Endodermal cell (in vitro differentiated cells): ENCODE measurements at regions not wholly inside any gene's neighbourhood (a gene's known extent, or its start where the extent isn't known, plus 50 kb on each side); places are given as distances from the start of the nearest gene placed in this dataset.

ENCODE experiments used
- DNase-seq: peaks from one replicate; pipeline ENCODE4 v3.0.0-alpha.2; 2017
- H3K27ac ChIP-seq: 2 replicates; pipeline ENCODE4 v1.5.1; 2013; ENCODE audit warnings: mild to moderate bottlenecking, low read depth, low read length, moderate library complexity
- H3K27me3 ChIP-seq: 2 replicates; pipeline ENCODE4 v1.6.1; 2013; ENCODE audit warnings: mild to moderate bottlenecking, low read length, moderate library complexity; ENCODE audit not compliant: insufficient read depth, control insufficient read depth, poor library complexity, severe bottlenecking
- H3K36me3 ChIP-seq: 2 replicates; pipeline ENCODE4 v1.7.0; 2013; ENCODE audit warnings: mild to moderate bottlenecking, low read length, moderate library complexity; ENCODE audit not compliant: control insufficient read depth, insufficient read depth
- H3K4me1 ChIP-seq: one replicate; pipeline ENCODE4 v1.7.0; 2013; ENCODE audit warnings: low read length; ENCODE audit not compliant: control insufficient read depth, insufficient read depth
- H3K4me3 ChIP-seq: 2 replicates; pipeline ENCODE4 v1.5.1; 2013; ENCODE audit warnings: mild to moderate bottlenecking, low read length, moderate library complexity
- H3K9ac ChIP-seq: 2 replicates; pipeline ENCODE4 v1.6.1; 2013; ENCODE audit warnings: mild to moderate bottlenecking, low read length, moderate library complexity; ENCODE audit not compliant: poor library complexity, severe bottlenecking; ENCODE audit errors: extremely low read depth
- H3K9me3 ChIP-seq: 2 replicates; pipeline ENCODE4 v1.6.1; 2013; ENCODE audit warnings: mild to moderate bottlenecking, low read length, moderate library complexity; ENCODE audit not compliant: control insufficient read depth
- H3K27ac Mint-ChIP-seq: 2 replicates; pipeline ENCODE4 v1.8.0; 2020; ENCODE audit warnings: mixed read lengths
- H3K27me3 Mint-ChIP-seq: 2 replicates; pipeline ENCODE4 v1.8.0; 2021; ENCODE audit warnings: mild to moderate bottlenecking, mixed read lengths; ENCODE audit not compliant: insufficient read depth
- H3K36me3 Mint-ChIP-seq: 2 replicates; pipeline ENCODE4 v1.8.0; 2020; ENCODE audit warnings: low read depth, mixed read lengths
- H3K4me1 Mint-ChIP-seq: 2 replicates; pipeline ENCODE4 v1.8.0; 2020; ENCODE audit warnings: mixed read lengths
- H3K4me3 Mint-ChIP-seq: 2 replicates; pipeline ENCODE4 v1.8.0; 2020; ENCODE audit warnings: mild to moderate bottlenecking, moderate library complexity, mixed read lengths
- H3K9me3 Mint-ChIP-seq: 2 replicates; pipeline ENCODE4 v1.8.0; 2020; ENCODE audit warnings: mild to moderate bottlenecking, mixed read lengths
- WGBS, 2 experiments: methylation state at CpG; one replicate each; pipeline versions ENCODE4 v1.1.5 to v1.1.7; 2013; ENCODE audit warnings: missing lambda C conversion rate in 2 of 2, mixed read lengths in 1 of 2; ENCODE audit not compliant: insufficient coverage in 1 of 2, insufficient read length in 1 of 2; 5-methylcytosine and 5-hydroxymethylcytosine counted together
- TF ChIP-seq, protein P1 (sequence below): fragments of 200-600 bp; sonication (generic); conservative IDR thresholded peaks from 2 replicates; pipeline ENCODE4 v1.5.0; 2021; ENCODE audit warnings: antibody characterized with exemption, mild to moderate bottlenecking

GRCh38 chr1:245054507-245055270, 100.1 kb upstream of the KIF26B start:
- Mint-ChIP-seq H3K27ac (no peak overlapping the region), H3K4me3 (no peak overlapping the region), H3K36me3 (peaks cover 23% of the 10 kb centered on the region), H3K4me1 (peaks cover 37% of the 10 kb centered on the region), H3K27me3 (no peaks in the 10 kb centered on the region), H3K9me3 (peaks cover 14% of the 10 kb centered on the region)
- WGBS, 2 experiments = 93 to 95% methylated on average over 9 to 11 of the region's 11 CpGs
- Histone ChIP-seq H3K27me3 (no peaks in the 10 kb centered on the region), H3K9me3 (peaks cover 9% of the 10 kb centered on the region), H3K4me3 (no peak overlapping the region), H3K27ac (no peak overlapping the region), H3K4me1 (no peaks in the 10 kb centered on the region), H3K36me3 (peaks cover 4% of the 10 kb centered on the region), H3K9ac (no peak overlapping the region)
- TF ChIP-seq, protein P1, sequence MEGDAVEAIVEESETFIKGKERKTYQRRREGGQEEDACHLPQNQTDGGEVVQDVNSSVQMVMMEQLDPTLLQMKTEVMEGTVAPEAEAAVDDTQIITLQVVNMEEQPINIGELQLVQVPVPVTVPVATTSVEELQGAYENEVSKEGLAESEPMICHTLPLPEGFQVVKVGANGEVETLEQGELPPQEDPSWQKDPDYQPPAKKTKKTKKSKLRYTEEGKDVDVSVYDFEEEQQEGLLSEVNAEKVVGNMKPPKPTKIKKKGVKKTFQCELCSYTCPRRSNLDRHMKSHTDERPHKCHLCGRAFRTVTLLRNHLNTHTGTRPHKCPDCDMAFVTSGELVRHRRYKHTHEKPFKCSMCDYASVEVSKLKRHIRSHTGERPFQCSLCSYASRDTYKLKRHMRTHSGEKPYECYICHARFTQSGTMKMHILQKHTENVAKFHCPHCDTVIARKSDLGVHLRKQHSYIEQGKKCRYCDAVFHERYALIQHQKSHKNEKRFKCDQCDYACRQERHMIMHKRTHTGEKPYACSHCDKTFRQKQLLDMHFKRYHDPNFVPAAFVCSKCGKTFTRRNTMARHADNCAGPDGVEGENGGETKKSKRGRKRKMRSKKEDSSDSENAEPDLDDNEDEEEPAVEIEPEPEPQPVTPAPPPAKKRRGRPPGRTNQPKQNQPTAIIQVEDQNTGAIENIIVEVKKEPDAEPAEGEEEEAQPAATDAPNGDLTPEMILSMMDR = no peak
- DNase-seq = no peak

GRCh38 chr1:245054105-245054504, 100.7 kb upstream of the KIF26B start:
- H3K4me1 ChIP-seq = no peaks in the 10 kb centered on the region
- no peak overlapping the region for H3K4me3 ChIP-seq
- peaks cover 14% of the 10 kb centered on the region for H3K9me3 Mint-ChIP-seq
- no peaks in the 10 kb centered on the region for H3K27me3 ChIP-seq
- peaks cover 31% of the 10 kb centered on the region for H3K4me1 Mint-ChIP-seq
- H3K36me3 ChIP-seq = peaks cover 4% of the 10 kb centered on the region
- no peak overlapping the region for H3K4me3 Mint-ChIP-seq
- H3K9me3 ChIP-seq = peaks cover 9% of the 10 kb centered on the region
- no peak for DNase-seq
- TF ChIP-seq, protein P1 = no peak
- H3K27ac Mint-ChIP-seq = no peak overlapping the region
- peaks cover 23% of the 10 kb centered on the region for H3K36me3 Mint-ChIP-seq
- H3K27me3 Mint-ChIP-seq = no peaks in the 10 kb centered on the region
- WGBS, 2 experiments = 94 to 98% methylated on average over 6 to 7 of the region's 7 CpGs
- no peak overlapping the region for H3K9ac ChIP-seq
- no peak overlapping the region for H3K27ac ChIP-seq

DNA sequence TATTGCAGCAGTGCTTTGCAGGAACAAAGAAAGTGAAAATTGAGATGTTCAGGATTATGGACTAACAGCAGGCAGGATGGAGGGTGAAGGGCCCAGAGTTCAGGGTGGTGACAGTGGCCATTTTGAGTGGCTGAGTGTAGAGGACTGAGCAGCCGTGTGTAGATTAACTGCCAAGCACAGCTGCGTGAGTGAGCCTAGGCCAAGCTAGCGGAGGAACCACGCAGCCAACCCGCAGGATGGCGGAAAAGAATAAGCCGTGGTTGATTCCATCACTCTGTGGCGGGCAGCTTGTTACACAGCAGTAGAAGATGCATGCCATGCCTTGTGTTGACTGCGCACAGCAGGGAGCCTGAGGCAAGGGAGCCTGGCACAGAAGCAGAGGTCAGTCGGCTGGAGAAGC, 102.5 kb upstream of the KIF26B start:
- H3K9me3 Mint-ChIP-seq = peaks cover 14% of the 10 kb centered on the region
- WGBS, 2 experiments = 86 to 94% methylated on average over 4 to 10 of the region's 10 CpGs
- Histone ChIP-seq H3K36me3 (peaks cover 4% of the 10 kb centered on the region), H3K27ac (no peak overlapping the region), H3K4me1 (no peaks in the 10 kb centered on the region), H3K9me3 (peaks cover 9% of the 10 kb centered on the region), H3K9ac (no peak overlapping the region), H3K27me3 (no peaks in the 10 kb centered on the region), H3K4me3 (peak overlapping the region; percentile 17)
- no peak overlapping the region for H3K27ac Mint-ChIP-seq
- DNase-seq = no peak
- no peak overlapping the region for H3K4me3 Mint-ChIP-seq
- TF ChIP-seq, protein P1 = no peak
- H3K36me3 Mint-ChIP-seq = peaks cover 23% of the 10 kb centered on the region
- H3K27me3 Mint-ChIP-seq = no peaks in the 10 kb centered on the region
- H3K4me1 Mint-ChIP-seq = peaks cover 30% of the 10 kb centered on the region
